HepG2 (cell line): ENCODE measurements at regions not wholly inside any gene's neighbourhood (a gene's known extent, or its start where the extent isn't known, plus 50 kb on each side); places are given as distances from the start of the nearest gene placed in this dataset.

Experiments used
- ATAC-seq: fragments of 200-7000 bp; cut with Tn5 transposase; 3 replicates; pipeline ENCODE4 v1.9.1; 2020; ENCODE audit warnings: mild to moderate bottlenecking, moderate library complexity
- BruUV-seq: library from RNA; stranded (reverse); fragments of 400-500 nt; replicated peaks from 2 replicates; lab custom pipeline; 2021; lab: Mats Ljungman, UMichigan
- CTCF ChIA-PET: fragments of 300-600 bp; formaldehyde crosslinking; extraction: SDS; loops from one replicate; lab custom pipeline; 2021; ENCODE audit warnings: low total read pairs, inconsistent platforms, low intra/inter-chr PET ratio; lab: Yijun Ruan, JAX
- POLR2A ChIA-PET: fragments of 350-600 bp; sonication (Branson Sonifier 250); formaldehyde crosslinking; loops from one replicate; lab custom pipeline; 2020; ENCODE audit warnings: antibody characterized with exemption, inconsistent platforms; lab: Yijun Ruan, JAX
- DNase-seq: peaks from one replicate; pipeline ENCODE4 v3.0.0-alpha.2; 2015; ENCODE audit warnings: low spot score
- FAIRE-seq: peaks from 3 replicates; lab custom pipeline; 2011; peaks lifted over from hg19 to GRCh38; lab: Jason Lieb, UNC
- H2AFZ ChIP-seq: one replicate; pipeline ENCODE4 v1.6.1; 2011; ENCODE audit warnings: low read length, inconsistent platforms
- H3K27ac ChIP-seq: fragments of 300-600 bp; 3 replicates; pipeline ENCODE4 v1.8.0; 2011; ENCODE audit warnings: mixed run types, mild to moderate bottlenecking, mixed read lengths, low read length, inconsistent platforms; ENCODE audit not compliant: insufficient read depth; ENCODE audit errors: extremely low read length
- H3K27me3 ChIP-seq, 2 experiments: fragments of 200-600 bp in 1 of 2; 2 replicates in 1 of 2; 3 replicates in 1 of 2; pipeline versions ENCODE4 v1.6.0 to v1.8.0; 2011; ENCODE audit warnings: low read length in 2 of 2, mild to moderate bottlenecking in 2 of 2, moderate library complexity in 2 of 2, inconsistent platforms in 1 of 2; ENCODE audit not compliant: insufficient read depth in 2 of 2, control insufficient read depth in 1 of 2
- H3K36me3 ChIP-seq, 2 experiments: fragments of 200-600 bp in 1 of 2; replicated peaks in 1 of 2; 2 replicates in 1 of 2; 3 replicates in 1 of 2; pipeline versions ENCODE4 v1.5.1 to v1.8.0; 2011; ENCODE audit warnings: low read length in 2 of 2, inconsistent platforms in 1 of 2; ENCODE audit not compliant: insufficient read depth in 2 of 2, control insufficient read depth in 1 of 2
- H3K4me1 ChIP-seq: 2 replicates; pipeline ENCODE4 v1.5.1; 2012; ENCODE audit warnings: low read length, inconsistent platforms; ENCODE audit not compliant: insufficient read depth
- H3K4me2 ChIP-seq: 2 replicates; pipeline ENCODE4 v1.6.0; 2011; ENCODE audit warnings: low read depth, low read length, inconsistent platforms
- H3K4me3 ChIP-seq, 3 experiments: fragments of 200-600 bp in 1 of 3; sonication (generic), shearing (Covaris generic) in 1 of 3; replicated peaks in 1 of 3; 2 replicates each; pipeline ENCODE4 v1.5.1; 2011 to 2016; ENCODE audit warnings: low read length in 3 of 3, inconsistent platforms in 2 of 3, low read depth in 2 of 3, mild to moderate bottlenecking in 2 of 3, control low read depth in 1 of 3, mixed read lengths in 1 of 3; ENCODE audit not compliant: insufficient read depth in 1 of 3
- H3K79me2 ChIP-seq: one replicate; pipeline ENCODE4 v1.6.1; 2011; ENCODE audit warnings: low read length, inconsistent platforms; ENCODE audit not compliant: insufficient read depth
- H3K9ac ChIP-seq: 2 replicates; pipeline ENCODE4 v1.6.0; 2011; ENCODE audit warnings: mild to moderate bottlenecking, low read depth, low read length, inconsistent platforms; ENCODE audit not compliant: insufficient read depth
- H3K9me3 ChIP-seq: 2 replicates; pipeline ENCODE4 v1.5.1; 2012; ENCODE audit warnings: mild to moderate bottlenecking, low read length
- H4K20me1 ChIP-seq: 2 replicates; pipeline ENCODE4 v1.6.0; 2011; ENCODE audit warnings: inconsistent platforms, mild to moderate bottlenecking, low read length, moderate library complexity; ENCODE audit not compliant: insufficient read depth
- ATAD3A ChIP-seq: sonication (generic); formaldehyde crosslinking; IDR thresholded peaks from 2 replicates; pipeline ENCODE4 v1.4.0; 2020; ENCODE audit warnings: missing genetic modification reagents
- ATF6 ChIP-seq: sonication (generic); formaldehyde crosslinking; conservative IDR thresholded peaks from 2 replicates; pipeline ENCODE4 v1.4.0; 2020; ENCODE audit warnings: missing genetic modification reagents
- EZH2 ChIP-seq: conservative IDR thresholded peaks from 2 replicates; pipeline ENCODE4 v1.6.1; 2012; ENCODE audit warnings: mild to moderate bottlenecking, low read depth, low read length, moderate library complexity
- HIVEP1 ChIP-seq: sonication (generic); formaldehyde crosslinking; IDR thresholded peaks from 2 replicates; pipeline ENCODE4 v1.4.0; 2020; ENCODE audit warnings: mild to moderate bottlenecking, missing genetic modification reagents
- HMGA1 ChIP-seq: sonication (generic); formaldehyde crosslinking; conservative IDR thresholded peaks from 2 replicates; pipeline ENCODE4 v1.4.0; 2020; ENCODE audit warnings: missing genetic modification reagents
- HMGXB3 ChIP-seq: sonication (generic); formaldehyde crosslinking; IDR thresholded peaks from 2 replicates; pipeline ENCODE4 v1.4.0; 2020; ENCODE audit warnings: missing genetic modification reagents, borderline replicate concordance
- HOXA7 ChIP-seq: sonication (generic); formaldehyde crosslinking; IDR thresholded peaks from 2 replicates; pipeline ENCODE4 v1.8.1; 2022; ENCODE audit warnings: mild to moderate bottlenecking, missing genetic modification reagents, moderate library complexity
- ISX ChIP-seq: sonication (generic); formaldehyde crosslinking; conservative IDR thresholded peaks from 2 replicates; pipeline ENCODE4 v1.5.0; 2020; ENCODE audit warnings: missing genetic modification reagents
- JUNB ChIP-seq: sonication (generic); formaldehyde crosslinking; IDR thresholded peaks from 2 replicates; pipeline ENCODE4 v1.8.0; 2022; ENCODE audit warnings: missing genetic modification reagents, mild to moderate bottlenecking, borderline replicate concordance
- NFKB2 ChIP-seq: sonication (generic); formaldehyde crosslinking; IDR thresholded peaks from 2 replicates; pipeline ENCODE4 v1.4.0; 2020; ENCODE audit warnings: missing genetic modification reagents, borderline replicate concordance
- PITX1 ChIP-seq: sonication (generic); formaldehyde crosslinking; IDR thresholded peaks from 2 replicates; pipeline ENCODE4 v1.5.1; 2020; ENCODE audit warnings: mild to moderate bottlenecking, missing genetic modification reagents
- SALL2 ChIP-seq: sonication (generic); formaldehyde crosslinking; IDR thresholded peaks from 2 replicates; pipeline ENCODE4 v1.8.1; 2023; ENCODE audit warnings: mild to moderate bottlenecking, missing genetic modification reagents, inconsistent platforms
- TAF15 ChIP-seq: fragments of 200-400 bp; formaldehyde crosslinking; IDR thresholded peaks from one replicate; pipeline ENCODE4 v1.6.1; 2018; ENCODE audit warnings: mild to moderate bottlenecking, low read depth, low read length; ENCODE audit not compliant: poor library complexity, severe bottlenecking
- TFDP2 ChIP-seq: sonication (generic); formaldehyde crosslinking; IDR thresholded peaks from 2 replicates; pipeline ENCODE4 v1.4.0; 2020; ENCODE audit warnings: missing genetic modification reagents
- ZBTB44 ChIP-seq: sonication (generic); formaldehyde crosslinking; IDR thresholded peaks from 2 replicates; pipeline ENCODE4 v1.4.0; 2020; ENCODE audit warnings: missing genetic modification reagents
- ZFP1 ChIP-seq: IDR thresholded peaks from 2 replicates; pipeline ENCODE4 v1.6.1; 2016
- ZNF484 ChIP-seq: sonication (generic); formaldehyde crosslinking; IDR thresholded peaks from 2 replicates; pipeline ENCODE4 v1.5.1; 2020; ENCODE audit warnings: mild to moderate bottlenecking, low read depth, missing genetic modification reagents, borderline replicate concordance
- WGBS: methylation state at CpG from one replicate; pipeline ENCODE4 v1.1.6; 2017; ENCODE audit warnings: low lambda C conversion rate; 5-methylcytosine and 5-hydroxymethylcytosine counted together
- in situ Hi-C: cut with HindIII; loops from 2 replicates; pipeline ENCODE4 v1.10.0; 2017; ENCODE audit warnings: low pct_unique_long_range_greater_than_20kb; ENCODE audit not compliant: extremely low pct_ligation_motif_present
- intact Hi-C: fragments of 100-400 bp; cut with micrococcal nuclease; formaldehyde crosslinking; loops from one replicate; pipeline ENCODE4 v1.10.0; 2022; ENCODE audit not compliant: unreplicated experiment

- no peak for ATAC-seq
- no peak overlapping the region for H2AFZ ChIP-seq
- TF ChIP-seq HIVEP1 (no peak), NFKB2 (no peak), TAF15 (no peak), JUNB (no peak), ZFP1 (CRISPR knock-in tag) (no peak), ZBTB44 (CRISPR knock-in tag) (no peak), HOXA7 (CRISPR knock-in tag) (no peak), ISX (CRISPR knock-in tag) (no peak), ZNF484 (CRISPR knock-in tag) (no peak), SALL2 (CRISPR knock-in tag) (no peak), ATF6 (no peak), PITX1 (CRISPR knock-in tag) (no peak), HMGXB3 (CRISPR knock-in tag) (no peak), EZH2 (no peak), HMGA1 (CRISPR knock-in tag) (no peak), ATAD3A (CRISPR knock-in tag) (no peak), TFDP2 (CRISPR knock-in tag) (no peak)
- ChIA-PET POLR2A (no interaction called here), CTCF (no interaction called here)
- no peak overlapping the region for H3K27ac ChIP-seq
- H3K4me3 ChIP-seq: no peak overlapping the region
- H3K4me2 ChIP-seq: no peak overlapping the region
- H4K20me1 ChIP-seq: no peaks in the 10 kb centered on the region
- H3K36me3 ChIP-seq: no peaks in the 10 kb centered on the region
- no peaks in the 10 kb centered on the region for H3K9me3 ChIP-seq
- WGBS: 0% methylated on average over 1 of the region's 1 CpG
- H3K4me1 ChIP-seq: no peaks in the 10 kb centered on the region
- H3K27me3 ChIP-seq: no peaks in the 10 kb centered on the region
- FAIRE-seq: no peak
- intact Hi-C loops (no loop called here), in situ Hi-C loops (no loop called here)
- no TSS peak for BruUV-seq
- DNase-seq: no peak
- no peaks in the 10 kb centered on the region for H3K79me2 ChIP-seq
- H3K9ac ChIP-seq: no peak overlapping the region
These were observed 735.2 kb upstream of the ANKRD30A start for GRCh38 chr10:36390221-36390620.
